Keratinocyte (primary cell): ENCODE measurements at regions not wholly inside any gene's neighbourhood (a gene's known extent, or its start where the extent isn't known, plus 50 kb on each side); places are given as distances from the start of the nearest gene placed in this dataset.

ENCODE experiments used
- DNase-seq: peaks from one replicate; pipeline ENCODE4 v3.0.0-alpha.2; 2011; ENCODE audit warnings: low read depth, missing footprints, low spot score
- FAIRE-seq: peaks from 2 replicates; lab custom pipeline; 2011; peaks lifted over from hg19 to GRCh38; lab: Jason Lieb, UNC
- H2AFZ ChIP-seq: 2 replicates; pipeline ENCODE4 v1.6.0; 2012; ENCODE audit warnings: low read length, control low read depth, inconsistent platforms; ENCODE audit not compliant: control insufficient read depth
- H3K27ac ChIP-seq: 2 replicates; pipeline ENCODE4 v1.5.1; 2011; ENCODE audit warnings: low read length; ENCODE audit not compliant: control insufficient read depth, insufficient read depth
- H3K27me3 ChIP-seq: 3 replicates; pipeline ENCODE4 v1.6.0; 2011; ENCODE audit warnings: low read length; ENCODE audit not compliant: control insufficient read depth, insufficient read depth; ENCODE audit errors: extremely low read depth
- H3K36me3 ChIP-seq, 2 experiments: 2 replicates in 1 of 2; 3 replicates in 1 of 2; pipeline ENCODE4 v1.5.1; 2011; ENCODE audit warnings: low read length in 2 of 2, mild to moderate bottlenecking in 1 of 2; ENCODE audit not compliant: control insufficient read depth in 2 of 2, insufficient read depth in 2 of 2; ENCODE audit errors: extremely low read depth in 1 of 2
- H3K4me1 ChIP-seq: 3 replicates; pipeline ENCODE4 v1.5.1; 2011; ENCODE audit warnings: low read length; ENCODE audit not compliant: control insufficient read depth, insufficient read depth; ENCODE audit errors: extremely low read depth
- H3K4me2 ChIP-seq: 3 replicates; pipeline ENCODE4 v1.6.0; 2011; ENCODE audit warnings: low read depth, low read length; ENCODE audit not compliant: control insufficient read depth, insufficient read depth; ENCODE audit errors: extremely low read depth
- H3K4me3 ChIP-seq, 3 experiments: fragments of 200-600 bp in 1 of 3; sonication (generic) in 1 of 3; 2 replicates in 2 of 3; 3 replicates in 1 of 3; pipeline ENCODE4 v1.5.1; 2011 to 2016; ENCODE audit warnings: low read length in 3 of 3, mild to moderate bottlenecking in 3 of 3, control low read depth in 2 of 3, inconsistent platforms in 1 of 3, low read depth in 1 of 3, mixed read lengths in 1 of 3, mixed run types in 1 of 3, moderate library complexity in 1 of 3; ENCODE audit not compliant: control insufficient read depth in 2 of 3, insufficient read depth in 2 of 3; ENCODE audit errors: extremely low read depth in 1 of 3
- H3K79me2 ChIP-seq: 2 replicates; pipeline ENCODE4 v1.6.0; 2012; ENCODE audit warnings: low read length; ENCODE audit not compliant: control insufficient read depth, insufficient read depth
- H3K9ac ChIP-seq: 3 replicates; pipeline ENCODE4 v1.6.0; 2011; ENCODE audit warnings: low read length; ENCODE audit not compliant: control insufficient read depth, insufficient read depth; ENCODE audit errors: extremely low read depth
- H3K9me1 ChIP-seq: 3 replicates; pipeline ENCODE4 v1.6.0; 2011; ENCODE audit warnings: low read length; ENCODE audit not compliant: control insufficient read depth, insufficient read depth; ENCODE audit errors: extremely low read depth
- H3K9me3 ChIP-seq: 2 replicates; pipeline ENCODE4 v1.5.1; 2012; ENCODE audit warnings: low read depth, low read length; ENCODE audit not compliant: control insufficient read depth
- H4K20me1 ChIP-seq: 3 replicates; pipeline ENCODE4 v1.6.0; 2011; ENCODE audit warnings: low read length; ENCODE audit not compliant: control insufficient read depth, insufficient read depth; ENCODE audit errors: extremely low read depth
- EZH2 ChIP-seq: IDR thresholded peaks from one replicate; pipeline ENCODE4 v1.6.1; 2012; ENCODE audit warnings: inconsistent platforms, mild to moderate bottlenecking, low read length, moderate library complexity
- dilution Hi-C: fragments of 300-500 bp; cut with MboI; formaldehyde crosslinking; loops from one replicate; pipeline ENCODE4 v1.7.0; 2020; ENCODE audit warnings: low sequenced_read_pairs; ENCODE audit not compliant: extremely low pct_ligation_motif_present
- TF ChIP-seq, protein P1 (sequence below), 3 experiments: IDR thresholded peaks in 1 of 3; conservative IDR thresholded peaks in 1 of 3; optimal IDR thresholded peaks in 1 of 3; 2 replicates in 2 of 3; 3 replicates in 1 of 3; pipeline versions ENCODE3 to v1.5.1; 2011; ENCODE audit warnings: low read length in 3 of 3, mild to moderate bottlenecking in 3 of 3, moderate library complexity in 2 of 3, control low read depth in 1 of 3, inconsistent platforms in 1 of 3; ENCODE audit not compliant: insufficient read depth in 2 of 3; ENCODE audit errors: extremely low read depth in 1 of 3

DNA sequence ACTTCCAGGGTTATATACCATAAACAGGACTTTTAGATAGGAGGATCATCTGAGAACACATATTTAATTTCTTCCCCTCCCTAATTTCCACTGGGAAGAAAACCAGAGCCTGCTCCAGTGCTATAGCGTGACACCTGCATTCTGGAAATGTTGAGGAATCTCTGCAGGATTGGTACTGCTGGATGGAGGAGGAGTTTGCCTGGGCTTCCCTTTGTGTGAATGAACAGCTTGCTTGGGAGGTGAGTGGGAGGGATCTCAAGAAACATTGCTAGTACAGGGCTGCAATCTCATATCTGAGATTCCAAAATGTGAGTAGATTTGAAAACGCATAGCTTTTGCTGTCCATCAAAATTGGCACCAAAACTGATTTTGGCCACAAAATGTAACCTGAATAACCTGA, 295.9 kb upstream of the RGMA start:
- H3K4me3 ChIP-seq: no peak overlapping the region
- H3K4me2 ChIP-seq: no peak overlapping the region
- no peaks in the 10 kb centered on the region for H3K27me3 ChIP-seq
- H3K4me1 ChIP-seq: no peaks in the 10 kb centered on the region
- no peaks in the 10 kb centered on the region for H3K9me3 ChIP-seq
- no peaks in the 10 kb centered on the region for H4K20me1 ChIP-seq
- H3K79me2 ChIP-seq: no peaks in the 10 kb centered on the region
- DNase-seq: no peak
- H2AFZ ChIP-seq: no peak overlapping the region
- FAIRE-seq: no peak
- H3K9me1 ChIP-seq: no peaks in the 10 kb centered on the region
- H3K9ac ChIP-seq: no peak overlapping the region
- dilution Hi-C loops: no loop called here
- TF ChIP-seq, protein P1, sequence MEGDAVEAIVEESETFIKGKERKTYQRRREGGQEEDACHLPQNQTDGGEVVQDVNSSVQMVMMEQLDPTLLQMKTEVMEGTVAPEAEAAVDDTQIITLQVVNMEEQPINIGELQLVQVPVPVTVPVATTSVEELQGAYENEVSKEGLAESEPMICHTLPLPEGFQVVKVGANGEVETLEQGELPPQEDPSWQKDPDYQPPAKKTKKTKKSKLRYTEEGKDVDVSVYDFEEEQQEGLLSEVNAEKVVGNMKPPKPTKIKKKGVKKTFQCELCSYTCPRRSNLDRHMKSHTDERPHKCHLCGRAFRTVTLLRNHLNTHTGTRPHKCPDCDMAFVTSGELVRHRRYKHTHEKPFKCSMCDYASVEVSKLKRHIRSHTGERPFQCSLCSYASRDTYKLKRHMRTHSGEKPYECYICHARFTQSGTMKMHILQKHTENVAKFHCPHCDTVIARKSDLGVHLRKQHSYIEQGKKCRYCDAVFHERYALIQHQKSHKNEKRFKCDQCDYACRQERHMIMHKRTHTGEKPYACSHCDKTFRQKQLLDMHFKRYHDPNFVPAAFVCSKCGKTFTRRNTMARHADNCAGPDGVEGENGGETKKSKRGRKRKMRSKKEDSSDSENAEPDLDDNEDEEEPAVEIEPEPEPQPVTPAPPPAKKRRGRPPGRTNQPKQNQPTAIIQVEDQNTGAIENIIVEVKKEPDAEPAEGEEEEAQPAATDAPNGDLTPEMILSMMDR (optimal IDR thresholded peaks at IDR 0.05 in 1 of 3, IDR thresholded peaks at IDR 0.05 in 1 of 3, conservative IDR thresholded peaks at IDR 0.05 in 1 of 3; ENCODE audit: extremely low read depth in 1 of 3, insufficient read depth in 2 of 3, low read length in 3 of 3): no peak
- no peak for TF ChIP-seq EZH2
- no peak overlapping the region for H3K27ac ChIP-seq
- no peaks in the 10 kb centered on the region for H3K36me3 ChIP-seq

- no peaks in the 10 kb centered on the region for H3K27me3 ChIP-seq
- no peak overlapping the region for H3K4me2 ChIP-seq
- no peaks in the 10 kb centered on the region for H4K20me1 ChIP-seq
- no peaks in the 10 kb centered on the region for H3K79me2 ChIP-seq
- DNase-seq (no peak), FAIRE-seq (no peak)
- H3K4me1 ChIP-seq: no peaks in the 10 kb centered on the region
- H2AFZ ChIP-seq: no peak overlapping the region
- H3K36me3 ChIP-seq: no peaks in the 10 kb centered on the region
- H3K9ac ChIP-seq: no peak overlapping the region
- TF ChIP-seq, protein P1 (optimal IDR thresholded peaks at IDR 0.05 in 1 of 3, IDR thresholded peaks at IDR 0.05 in 1 of 3, conservative IDR thresholded peaks at IDR 0.05 in 1 of 3; ENCODE audit: extremely low read depth in 1 of 3, insufficient read depth in 2 of 3, low read length in 3 of 3): no peak
- H3K9me3 ChIP-seq: no peaks in the 10 kb centered on the region
- H3K27ac ChIP-seq: no peak overlapping the region
- no peak overlapping the region for H3K4me3 ChIP-seq
- dilution Hi-C loops: no loop called here
- H3K9me1 ChIP-seq: no peaks in the 10 kb centered on the region
Observed at GRCh38 chr15:93382200-93382820, 293.3 kb upstream of the RGMA start.
